HEK293 (cell line): ENCODE measurements at regions not wholly inside any gene's neighbourhood (a gene's known extent, or its start where the extent isn't known, plus 50 kb on each side); places are given as distances from the start of the nearest gene placed in this dataset.

Source experiments
- MEIS1 ChIP-seq: sonication (generic); formaldehyde crosslinking; IDR thresholded peaks from 2 replicates; pipeline ENCODE4 v1.8.1; 2022; ENCODE audit warnings: missing genetic modification reagents, mild to moderate bottlenecking, borderline replicate concordance
- MYNN ChIP-seq: fragments of 450-650 bp; formaldehyde crosslinking; IDR thresholded peaks from 2 replicates; pipeline ENCODE4 v1.5.1; 2016; ENCODE audit warnings: missing biosample characterization, missing genetic modification characterization, borderline replicate concordance
- OVOL3 ChIP-seq: fragments of 450-650 bp; formaldehyde crosslinking; IDR thresholded peaks from 2 replicates; pipeline ENCODE4 v1.5.1; 2016; ENCODE audit warnings: missing biosample characterization, missing genetic modification characterization
- ZFP3 ChIP-seq: fragments of 450-650 bp; formaldehyde crosslinking; IDR thresholded peaks from 2 replicates; pipeline ENCODE4 v1.5.1; 2016; ENCODE audit warnings: low read depth, missing biosample characterization, missing genetic modification characterization
- ZFP41 ChIP-seq: fragments of 450-650 bp; formaldehyde crosslinking; IDR thresholded peaks from 2 replicates; pipeline ENCODE4 v1.5.1; 2016; ENCODE audit warnings: missing biosample characterization, missing genetic modification characterization, borderline replicate concordance
- ZNF146 ChIP-seq: fragments of 450-650 bp; formaldehyde crosslinking; IDR thresholded peaks from 2 replicates; pipeline ENCODE4 v1.5.1; 2016; ENCODE audit warnings: missing biosample characterization, missing genetic modification characterization
- ZNF23 ChIP-seq: fragments of 450-650 bp; formaldehyde crosslinking; IDR thresholded peaks from 2 replicates; pipeline ENCODE4 v1.5.1; 2016; ENCODE audit warnings: missing biosample characterization, missing genetic modification characterization, borderline replicate concordance
- ZNF48 ChIP-seq: fragments of 450-650 bp; formaldehyde crosslinking; IDR thresholded peaks from 2 replicates; pipeline ENCODE4 v1.5.1; 2016; ENCODE audit warnings: missing biosample characterization, missing genetic modification characterization
- ZNF510 ChIP-seq: fragments of 450-650 bp; formaldehyde crosslinking; IDR thresholded peaks from 2 replicates; pipeline ENCODE4 v1.5.1; 2018; ENCODE audit warnings: mild to moderate bottlenecking, missing genetic modification characterization, missing biosample characterization; ENCODE audit not compliant: insufficient replicate concordance
- TF ChIP-seq, protein P1 (sequence below): fragments of 450-650 bp; formaldehyde crosslinking; IDR thresholded peaks from 2 replicates; pipeline ENCODE4 v1.5.1; 2016; ENCODE audit warnings: missing biosample characterization, missing genetic modification characterization
- TF ChIP-seq, protein P2 (sequence below): fragments of 450-650 bp; formaldehyde crosslinking; IDR thresholded peaks from 2 replicates; pipeline ENCODE4 v1.5.1; 2017; ENCODE audit warnings: missing biosample characterization, missing genetic modification characterization
- TF ChIP-seq, protein P3 (sequence below): fragments of 450-650 bp; formaldehyde crosslinking; conservative IDR thresholded peaks from 2 replicates; pipeline ENCODE4 v1.5.1; 2016; ENCODE audit warnings: low read depth, missing biosample characterization, missing genetic modification characterization
- TF ChIP-seq, protein P4 (sequence below): fragments of 450-650 bp; formaldehyde crosslinking; IDR thresholded peaks from 2 replicates; pipeline ENCODE4 v1.5.1; 2016; ENCODE audit warnings: missing biosample characterization, missing genetic modification characterization
- TF ChIP-seq, protein P5 (sequence below): fragments of 450-650 bp; formaldehyde crosslinking; IDR thresholded peaks from 2 replicates; pipeline ENCODE4 v1.5.1; 2016; ENCODE audit warnings: missing biosample characterization, missing genetic modification characterization, low read depth

GRCh38 chr5:39578887-39579497, 154.2 kb upstream of the DAB2 start:
- TF ChIP-seq ZNF48, result no peak
- TF ChIP-seq, protein P1, sequence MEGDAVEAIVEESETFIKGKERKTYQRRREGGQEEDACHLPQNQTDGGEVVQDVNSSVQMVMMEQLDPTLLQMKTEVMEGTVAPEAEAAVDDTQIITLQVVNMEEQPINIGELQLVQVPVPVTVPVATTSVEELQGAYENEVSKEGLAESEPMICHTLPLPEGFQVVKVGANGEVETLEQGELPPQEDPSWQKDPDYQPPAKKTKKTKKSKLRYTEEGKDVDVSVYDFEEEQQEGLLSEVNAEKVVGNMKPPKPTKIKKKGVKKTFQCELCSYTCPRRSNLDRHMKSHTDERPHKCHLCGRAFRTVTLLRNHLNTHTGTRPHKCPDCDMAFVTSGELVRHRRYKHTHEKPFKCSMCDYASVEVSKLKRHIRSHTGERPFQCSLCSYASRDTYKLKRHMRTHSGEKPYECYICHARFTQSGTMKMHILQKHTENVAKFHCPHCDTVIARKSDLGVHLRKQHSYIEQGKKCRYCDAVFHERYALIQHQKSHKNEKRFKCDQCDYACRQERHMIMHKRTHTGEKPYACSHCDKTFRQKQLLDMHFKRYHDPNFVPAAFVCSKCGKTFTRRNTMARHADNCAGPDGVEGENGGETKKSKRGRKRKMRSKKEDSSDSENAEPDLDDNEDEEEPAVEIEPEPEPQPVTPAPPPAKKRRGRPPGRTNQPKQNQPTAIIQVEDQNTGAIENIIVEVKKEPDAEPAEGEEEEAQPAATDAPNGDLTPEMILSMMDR (tag by site-specific recombination), result no peak
- TF ChIP-seq, protein P2, sequence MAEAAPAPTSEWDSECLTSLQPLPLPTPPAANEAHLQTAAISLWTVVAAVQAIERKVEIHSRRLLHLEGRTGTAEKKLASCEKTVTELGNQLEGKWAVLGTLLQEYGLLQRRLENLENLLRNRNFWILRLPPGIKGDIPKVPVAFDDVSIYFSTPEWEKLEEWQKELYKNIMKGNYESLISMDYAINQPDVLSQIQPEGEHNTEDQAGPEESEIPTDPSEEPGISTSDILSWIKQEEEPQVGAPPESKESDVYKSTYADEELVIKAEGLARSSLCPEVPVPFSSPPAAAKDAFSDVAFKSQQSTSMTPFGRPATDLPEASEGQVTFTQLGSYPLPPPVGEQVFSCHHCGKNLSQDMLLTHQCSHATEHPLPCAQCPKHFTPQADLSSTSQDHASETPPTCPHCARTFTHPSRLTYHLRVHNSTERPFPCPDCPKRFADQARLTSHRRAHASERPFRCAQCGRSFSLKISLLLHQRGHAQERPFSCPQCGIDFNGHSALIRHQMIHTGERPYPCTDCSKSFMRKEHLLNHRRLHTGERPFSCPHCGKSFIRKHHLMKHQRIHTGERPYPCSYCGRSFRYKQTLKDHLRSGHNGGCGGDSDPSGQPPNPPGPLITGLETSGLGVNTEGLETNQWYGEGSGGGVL (tag by site-specific recombination), result no peak
- TF ChIP-seq ZNF510 (tag by site-specific recombination), result no peak
- TF ChIP-seq, protein P3, sequence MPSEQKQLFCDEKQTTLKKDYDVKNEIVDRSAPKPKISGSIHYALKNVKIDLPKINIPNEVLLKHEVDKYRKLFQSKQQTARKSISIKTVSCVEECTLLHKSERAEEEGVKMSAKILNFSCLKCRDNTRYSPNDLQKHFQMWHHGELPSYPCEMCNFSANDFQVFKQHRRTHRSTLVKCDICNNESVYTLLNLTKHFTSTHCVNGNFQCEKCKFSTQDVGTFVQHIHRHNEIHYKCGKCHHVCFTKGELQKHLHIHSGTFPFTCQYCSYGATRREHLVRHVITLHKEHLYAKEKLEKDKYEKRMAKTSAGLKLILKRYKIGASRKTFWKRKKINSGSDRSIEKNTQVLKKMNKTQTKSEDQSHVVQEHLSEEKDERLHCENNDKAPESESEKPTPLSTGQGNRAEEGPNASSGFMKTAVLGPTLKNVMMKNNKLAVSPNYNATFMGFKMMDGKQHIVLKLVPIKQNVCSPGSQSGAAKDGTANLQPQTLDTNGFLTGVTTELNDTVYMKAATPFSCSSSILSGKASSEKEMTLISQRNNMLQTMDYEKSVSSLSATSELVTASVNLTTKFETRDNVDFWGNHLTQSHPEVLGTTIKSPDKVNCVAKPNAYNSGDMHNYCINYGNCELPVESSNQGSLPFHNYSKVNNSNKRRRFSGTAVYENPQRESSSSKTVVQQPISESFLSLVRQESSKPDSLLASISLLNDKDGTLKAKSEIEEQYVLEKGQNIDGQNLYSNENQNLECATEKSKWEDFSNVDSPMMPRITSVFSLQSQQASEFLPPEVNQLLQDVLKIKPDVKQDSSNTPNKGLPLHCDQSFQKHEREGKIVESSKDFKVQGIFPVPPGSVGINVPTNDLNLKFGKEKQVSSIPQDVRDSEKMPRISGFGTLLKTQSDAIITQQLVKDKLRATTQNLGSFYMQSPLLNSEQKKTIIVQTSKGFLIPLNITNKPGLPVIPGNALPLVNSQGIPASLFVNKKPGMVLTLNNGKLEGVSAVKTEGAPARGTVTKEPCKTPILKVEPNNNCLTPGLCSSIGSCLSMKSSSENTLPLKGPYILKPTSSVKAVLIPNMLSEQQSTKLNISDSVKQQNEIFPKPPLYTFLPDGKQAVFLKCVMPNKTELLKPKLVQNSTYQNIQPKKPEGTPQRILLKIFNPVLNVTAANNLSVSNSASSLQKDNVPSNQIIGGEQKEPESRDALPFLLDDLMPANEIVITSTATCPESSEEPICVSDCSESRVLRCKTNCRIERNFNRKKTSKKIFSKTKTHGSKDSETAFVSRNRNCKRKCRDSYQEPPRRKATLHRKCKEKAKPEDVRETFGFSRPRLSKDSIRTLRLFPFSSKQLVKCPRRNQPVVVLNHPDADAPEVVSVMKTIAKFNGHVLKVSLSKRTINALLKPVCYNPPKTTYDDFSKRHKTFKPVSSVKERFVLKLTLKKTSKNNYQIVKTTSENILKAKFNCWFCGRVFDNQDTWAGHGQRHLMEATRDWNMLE, result no peak
- TF ChIP-seq, protein P4, sequence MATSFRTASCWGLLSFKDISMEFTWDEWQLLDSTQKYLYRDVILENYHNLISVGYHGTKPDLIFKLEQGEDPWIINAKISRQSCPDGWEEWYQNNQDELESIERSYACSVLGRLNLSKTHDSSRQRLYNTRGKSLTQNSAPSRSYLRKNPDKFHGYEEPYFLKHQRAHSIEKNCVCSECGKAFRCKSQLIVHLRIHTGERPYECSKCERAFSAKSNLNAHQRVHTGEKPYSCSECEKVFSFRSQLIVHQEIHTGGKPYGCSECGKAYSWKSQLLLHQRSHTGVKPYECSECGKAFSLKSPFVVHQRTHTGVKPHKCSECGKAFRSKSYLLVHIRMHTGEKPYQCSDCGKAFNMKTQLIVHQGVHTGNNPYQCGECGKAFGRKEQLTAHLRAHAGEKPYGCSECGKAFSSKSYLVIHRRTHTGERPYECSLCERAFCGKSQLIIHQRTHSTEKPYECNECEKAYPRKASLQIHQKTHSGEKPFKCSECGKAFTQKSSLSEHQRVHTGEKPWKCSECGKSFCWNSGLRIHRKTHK (tag by site-specific recombination), result no peak
- TF ChIP-seq ZNF146, result no peak
- no peak for TF ChIP-seq MYNN
- TF ChIP-seq OVOL3, result no peak
- no peak for TF ChIP-seq ZNF23 (tag by site-specific recombination)
- TF ChIP-seq, protein P5, sequence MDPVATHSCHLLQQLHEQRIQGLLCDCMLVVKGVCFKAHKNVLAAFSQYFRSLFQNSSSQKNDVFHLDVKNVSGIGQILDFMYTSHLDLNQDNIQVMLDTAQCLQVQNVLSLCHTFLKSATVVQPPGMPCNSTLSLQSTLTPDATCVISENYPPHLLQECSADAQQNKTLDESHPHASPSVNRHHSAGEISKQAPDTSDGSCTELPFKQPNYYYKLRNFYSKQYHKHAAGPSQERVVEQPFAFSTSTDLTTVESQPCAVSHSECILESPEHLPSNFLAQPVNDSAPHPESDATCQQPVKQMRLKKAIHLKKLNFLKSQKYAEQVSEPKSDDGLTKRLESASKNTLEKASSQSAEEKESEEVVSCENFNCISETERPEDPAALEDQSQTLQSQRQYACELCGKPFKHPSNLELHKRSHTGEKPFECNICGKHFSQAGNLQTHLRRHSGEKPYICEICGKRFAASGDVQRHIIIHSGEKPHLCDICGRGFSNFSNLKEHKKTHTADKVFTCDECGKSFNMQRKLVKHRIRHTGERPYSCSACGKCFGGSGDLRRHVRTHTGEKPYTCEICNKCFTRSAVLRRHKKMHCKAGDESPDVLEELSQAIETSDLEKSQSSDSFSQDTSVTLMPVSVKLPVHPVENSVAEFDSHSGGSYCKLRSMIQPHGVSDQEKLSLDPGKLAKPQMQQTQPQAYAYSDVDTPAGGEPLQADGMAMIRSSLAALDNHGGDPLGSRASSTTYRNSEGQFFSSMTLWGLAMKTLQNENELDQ, result no peak
- no peak for TF ChIP-seq MEIS1
- TF ChIP-seq ZFP41 (tag by site-specific recombination), result no peak
- TF ChIP-seq ZFP3 (tag by site-specific recombination), result no peak
